AG10803 (cell line): ENCODE measurements at regions not wholly inside any gene's neighbourhood (a gene's known extent, or its start where the extent isn't known, plus 50 kb on each side); places are given as distances from the start of the nearest gene placed in this dataset.

Experiments used
- DNase-seq: peaks from one replicate; pipeline ENCODE4 v3.0.0; 2010; ENCODE audit warnings: low read depth
- H3K4me3 ChIP-seq: 2 replicates; pipeline ENCODE4 v1.5.1; 2011; ENCODE audit warnings: mild to moderate bottlenecking, low read length, control low read depth
- TF ChIP-seq, protein P1 (sequence below): conservative IDR thresholded peaks from 2 replicates; pipeline ENCODE4 v1.5.1; 2011; ENCODE audit warnings: mild to moderate bottlenecking, low read length, control low read depth, inconsistent platforms

DNA sequence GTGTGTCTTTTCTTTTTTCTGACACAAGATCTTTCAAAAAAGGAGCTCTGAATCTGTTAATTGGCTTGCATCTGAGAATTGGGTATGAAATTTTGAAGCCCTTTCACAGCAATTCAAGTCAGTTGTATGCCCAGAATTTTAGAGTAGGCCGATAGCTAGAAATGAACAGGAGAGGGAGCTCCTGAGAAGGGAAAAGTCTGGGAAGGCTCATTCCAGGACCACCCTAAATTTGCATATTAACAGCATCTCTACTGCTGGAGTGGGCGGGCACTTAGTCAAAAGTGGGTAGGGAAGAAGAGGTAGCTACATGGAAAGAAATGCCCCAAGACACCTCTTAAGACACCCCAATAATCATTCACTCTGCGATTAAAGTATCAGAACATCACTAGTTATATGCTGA lies 928.3 kb downstream of the TBC1D32 start:
- no peak for DNase-seq
- TF ChIP-seq, protein P1, sequence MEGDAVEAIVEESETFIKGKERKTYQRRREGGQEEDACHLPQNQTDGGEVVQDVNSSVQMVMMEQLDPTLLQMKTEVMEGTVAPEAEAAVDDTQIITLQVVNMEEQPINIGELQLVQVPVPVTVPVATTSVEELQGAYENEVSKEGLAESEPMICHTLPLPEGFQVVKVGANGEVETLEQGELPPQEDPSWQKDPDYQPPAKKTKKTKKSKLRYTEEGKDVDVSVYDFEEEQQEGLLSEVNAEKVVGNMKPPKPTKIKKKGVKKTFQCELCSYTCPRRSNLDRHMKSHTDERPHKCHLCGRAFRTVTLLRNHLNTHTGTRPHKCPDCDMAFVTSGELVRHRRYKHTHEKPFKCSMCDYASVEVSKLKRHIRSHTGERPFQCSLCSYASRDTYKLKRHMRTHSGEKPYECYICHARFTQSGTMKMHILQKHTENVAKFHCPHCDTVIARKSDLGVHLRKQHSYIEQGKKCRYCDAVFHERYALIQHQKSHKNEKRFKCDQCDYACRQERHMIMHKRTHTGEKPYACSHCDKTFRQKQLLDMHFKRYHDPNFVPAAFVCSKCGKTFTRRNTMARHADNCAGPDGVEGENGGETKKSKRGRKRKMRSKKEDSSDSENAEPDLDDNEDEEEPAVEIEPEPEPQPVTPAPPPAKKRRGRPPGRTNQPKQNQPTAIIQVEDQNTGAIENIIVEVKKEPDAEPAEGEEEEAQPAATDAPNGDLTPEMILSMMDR = no peak

DNA sequence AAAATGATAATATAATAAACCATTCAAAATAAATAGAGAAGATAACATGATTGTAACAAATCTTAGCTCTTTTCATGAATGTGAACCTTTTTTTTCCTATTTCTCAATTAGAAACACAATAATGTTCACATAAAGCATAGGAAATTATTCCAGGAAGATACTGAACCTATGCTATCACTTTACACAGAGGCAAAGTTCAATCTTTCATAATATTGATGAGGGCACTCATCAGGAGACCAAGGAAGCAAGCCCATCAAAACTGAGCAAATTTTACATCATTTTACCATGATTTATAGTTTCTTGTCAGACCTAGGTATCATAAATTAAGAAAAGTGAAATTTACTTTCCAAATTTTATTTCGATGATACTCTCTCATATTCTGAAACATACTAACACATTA lies 938.5 kb downstream of the TBC1D32 start:
- TF ChIP-seq, protein P1 = no peak
- no peak for DNase-seq
- H3K4me3 ChIP-seq = no peak overlapping the region

More for the DNA sequence above, 928.3 kb downstream of the TBC1D32 start:
- H3K4me3 ChIP-seq = no peak overlapping the region

DNA sequence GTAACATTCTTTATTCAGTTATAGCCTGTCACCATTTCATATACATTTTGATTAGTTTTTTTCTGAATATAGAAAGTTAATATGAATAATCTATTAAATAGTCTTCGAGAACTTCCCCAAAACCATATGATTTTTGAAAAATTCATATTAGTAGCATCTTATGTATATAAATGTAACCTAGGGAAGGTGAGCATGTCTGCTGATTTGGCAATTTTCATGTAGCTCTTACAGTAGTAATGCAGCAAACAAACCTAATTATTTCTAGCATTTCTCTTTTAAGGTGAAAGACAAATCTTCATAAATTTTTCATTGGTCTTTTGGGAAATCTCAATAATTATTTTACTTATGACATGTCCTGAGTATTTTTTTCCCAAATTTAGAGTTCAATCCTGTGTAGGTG lies 939.0 kb downstream of the TBC1D32 start:
- no peak overlapping the region for H3K4me3 ChIP-seq
- TF ChIP-seq, protein P1 = no peak
- DNase-seq = no peak

DNA sequence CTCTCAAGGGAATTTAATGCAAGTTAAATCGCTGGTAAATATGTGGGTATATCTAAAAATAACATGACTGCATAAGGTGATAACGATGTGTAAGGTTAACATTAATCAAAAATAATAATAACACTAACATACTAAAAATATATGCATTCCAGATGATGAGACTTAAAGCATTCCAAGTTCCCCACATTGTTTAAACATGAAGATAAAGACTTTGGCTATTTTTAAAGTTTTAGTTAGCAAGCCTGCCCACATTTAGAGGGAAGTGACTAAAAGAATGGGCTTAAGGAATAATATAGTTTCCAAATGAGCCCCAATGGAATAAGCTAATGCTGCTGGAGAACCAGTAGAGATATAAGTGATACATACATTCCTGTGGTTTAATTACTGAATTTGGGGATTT lies 941.3 kb downstream of the TBC1D32 start:
- TF ChIP-seq, protein P1 = no peak
- no peak overlapping the region for H3K4me3 ChIP-seq
- no peak for DNase-seq

DNA sequence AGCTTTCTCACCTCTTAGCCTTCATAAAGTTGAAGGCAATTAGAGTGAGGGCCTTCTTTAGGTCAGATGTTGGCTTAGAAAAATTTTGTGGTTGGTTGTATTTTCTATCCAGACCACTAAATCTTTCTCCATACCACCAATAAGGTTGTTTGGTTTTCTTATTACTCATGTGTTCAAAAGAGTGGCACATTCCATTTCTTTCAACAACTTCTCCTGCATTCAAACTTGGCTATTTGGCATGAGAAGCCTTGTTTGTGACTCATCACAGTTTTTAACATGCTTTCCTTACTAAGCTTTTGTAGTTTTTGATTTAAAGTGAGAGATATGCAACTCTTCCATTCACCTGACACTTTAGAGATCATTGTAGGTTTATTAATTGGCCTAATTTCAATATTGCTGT lies 949.6 kb downstream of the TBC1D32 start:
- H3K4me3 ChIP-seq = no peak overlapping the region
- TF ChIP-seq, protein P1 = no peak
- no peak for DNase-seq

DNA sequence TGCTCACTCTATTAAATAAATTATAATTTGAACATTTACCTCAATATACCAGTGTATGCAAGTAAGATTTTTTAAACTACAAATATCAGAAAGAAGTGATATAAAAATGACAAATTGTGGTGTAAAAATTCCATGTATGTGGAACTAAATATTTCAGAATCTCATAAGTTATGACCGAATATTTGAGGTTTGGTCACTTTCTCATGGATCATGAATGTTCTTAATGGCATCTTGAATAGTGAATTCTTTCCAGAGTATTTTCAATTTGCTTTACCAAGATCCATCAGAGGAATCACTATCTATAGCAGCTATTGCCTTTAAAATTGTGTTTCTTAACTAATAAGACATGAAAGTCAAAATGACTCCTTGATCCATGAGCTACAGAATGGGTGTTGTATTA lies 950.6 kb downstream of the TBC1D32 start:
- TF ChIP-seq, protein P1 = no peak
- DNase-seq = no peak
- H3K4me3 ChIP-seq = no peak overlapping the region

DNA sequence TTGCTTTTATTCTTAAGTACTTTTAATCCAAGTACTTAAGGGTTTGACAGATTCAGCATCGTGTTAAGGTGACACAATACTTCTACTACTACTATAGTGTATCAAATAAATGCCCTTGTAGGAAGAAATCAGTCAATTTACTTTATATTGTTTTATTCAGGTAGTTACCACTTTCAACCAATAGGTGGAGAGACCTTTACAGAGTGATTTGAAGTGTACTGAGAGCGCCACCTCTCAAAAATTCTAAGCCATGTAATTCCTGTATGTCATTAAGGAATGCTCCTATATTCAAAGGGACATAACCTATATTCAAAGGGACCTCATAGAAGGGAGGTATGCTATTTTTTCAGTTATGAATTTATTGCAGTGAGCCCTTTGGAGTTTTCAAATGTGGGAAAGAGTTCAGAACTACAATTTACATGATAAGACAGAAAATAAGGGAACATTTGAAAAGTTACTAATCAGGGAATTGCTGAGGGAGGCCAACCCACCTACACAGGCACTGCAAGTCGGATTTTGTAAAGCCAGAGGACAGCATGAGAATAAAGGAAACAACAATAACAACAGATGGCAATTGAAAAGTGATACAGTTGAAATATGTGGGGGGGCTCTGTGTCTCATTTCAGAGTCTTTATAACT lies 955.6 kb downstream of the TBC1D32 start:
- TF ChIP-seq, protein P1 = peak; percentile 50
- H3K4me3 ChIP-seq = no peak overlapping the region
- DNase-seq = peak; percentile 9
